Psoas muscle (tissue), 7 donors: ENCODE measurements at regions not wholly inside any gene's neighbourhood (a gene's known extent, or its start where the extent isn't known, plus 50 kb on each side); places are given as distances from the start of the nearest gene placed in this dataset.
A peak's percentile ranks its signal among the peaks of the same experiment; 100 is the strongest.

Experiments
- ATAC-seq, 4 donors: fragments of 200-7000 bp; cut with Tn5 transposase; one replicate each; pipeline ENCODE4 v1.9.1; 2020; ENCODE audit warnings: moderate library complexity in 3 of 4, mild to moderate bottlenecking in 2 of 4
- DNase-seq, 2 donors: peaks; one replicate each; pipeline ENCODE4 v3.0.0-alpha.2; 2020
- H3K27ac ChIP-seq: fragments of 200-600 bp; one replicate; pipeline ENCODE4 v1.8.0; 2022
- H3K27me3 ChIP-seq, 3 donors: fragments of 200-600 bp in 1 of 3; one replicate each; pipeline versions ENCODE4 v1.6.1 to v1.8.0; 2013 to 2022; ENCODE audit warnings: low read length in 2 of 3, mild to moderate bottlenecking in 2 of 3, moderate library complexity in 1 of 3; ENCODE audit not compliant: insufficient read depth in 3 of 3
- H3K36me3 ChIP-seq, 2 donors: fragments of 200-600 bp in 1 of 2; one replicate each; pipeline versions ENCODE4 v1.6.1 to v1.8.0; 2013 to 2022; ENCODE audit warnings: low read depth in 1 of 2, mild to moderate bottlenecking in 1 of 2, moderate library complexity in 1 of 2; ENCODE audit not compliant: insufficient read depth in 1 of 2
- H3K4me1 ChIP-seq: fragments of 200-600 bp; one replicate; pipeline ENCODE4 v1.8.0; 2022
- H3K4me3 ChIP-seq: fragments of 200-600 bp; one replicate; pipeline ENCODE4 v1.8.0; 2022; ENCODE audit warnings: mild to moderate bottlenecking
- H3K9me3 ChIP-seq: fragments of 200-600 bp; one replicate; pipeline ENCODE4 v1.8.0; 2022
- CTCF ChIP-seq: fragments of 200-600 bp; IDR thresholded peaks from one replicate; pipeline ENCODE4 v1.8.0; 2022; ENCODE audit warnings: antibody characterized with exemption
- WGBS, 3 donors: extraction: QIAGEN DNeasy Blood & Tissue Kit; methylation state at CpG; one replicate each; pipeline versions ENCODE4 v1.1.6 to v1.1.7; 2013; 5-methylcytosine and 5-hydroxymethylcytosine counted together
- intact Hi-C, 2 donors: fragments of 100-400 bp; cut with DNase I; formaldehyde crosslinking; loops; one replicate each; pipeline versions ENCODE4 v1.11.0 to v1.14.2; 2022
- donor health status: healthy with polysubstance abuse.
- donor health status: DM: no; HTN: no; CAD: no; lungs with moderate emphysema.
- donor health status: Bipolar disorder and iron deficiency.
- donor health status: healthy.
- donor health status: DM: yes; HTN: yes; CAD: no.
- donor health status: DM: no; HTN: no; CAD: no.
- donor health status: DM: yes; HTN: yes; CAD: no.

GRCh38 chr9:16318516-16319060, 551.9 kb downstream of the BNC2 start:
- intact Hi-C loops: no loop called here
- no peaks in the 10 kb centered on the region for H3K9me3 ChIP-seq
- DNase-seq (no peak), ATAC-seq (no peak)
- no peaks in the 10 kb centered on the region for H3K4me1 ChIP-seq
- TF ChIP-seq CTCF: no peak
- H3K27me3 ChIP-seq: peaks cover 0 to 5% (median 0%) of the 10 kb centered on the region in 3 donors
- no peaks in the 10 kb centered on the region for H3K36me3 ChIP-seq
- H3K27ac ChIP-seq: no peak overlapping the region
- WGBS, 3 donors: 57 to 75% (median 61%) methylated on average over 20 of the region's 20 CpGs
- no peak overlapping the region for H3K4me3 ChIP-seq

GRCh38 chr9:16319646-16320045, 550.8 kb downstream of the BNC2 start:
- Histone ChIP-seq H3K36me3 (no peaks in the 10 kb centered on the region), H3K4me3 (no peak overlapping the region), H3K27me3 (peaks cover 0 to 5% (median 0%) of the 10 kb centered on the region in 3 donors), H3K9me3 (no peaks in the 10 kb centered on the region), H3K4me1 (no peaks in the 10 kb centered on the region), H3K27ac (no peak overlapping the region)
- no peak for ATAC-seq
- 94 to 98% (median 95%) methylated on average over 3 of the region's 3 CpGs for WGBS, 3 donors
- intact Hi-C loops: loop anchor here in 1 of 2 donors (5.0 kb wide), 1 partner anchor 48 kb away; no protein-coding TSS in a partner anchor
- no peak for DNase-seq
- TF ChIP-seq CTCF: no peak

- no peak overlapping the region for H3K4me3 ChIP-seq
- no peak for DNase-seq
- ATAC-seq: no peak
- TF ChIP-seq CTCF: no peak
- intact Hi-C loops: loop anchor here in 1 of 2 donors (5.0 kb wide), 1 partner anchor 47 kb away; no protein-coding TSS in a partner anchor
- H3K4me1 ChIP-seq: no peaks in the 10 kb centered on the region
- no peak overlapping the region for H3K27ac ChIP-seq
- H3K27me3 ChIP-seq: peaks cover 0 to 7% (median 0%) of the 10 kb centered on the region in 3 donors
- no peaks in the 10 kb centered on the region for H3K36me3 ChIP-seq
- 96 to 97% (median 97%) methylated on average over 5 of the region's 5 CpGs for WGBS, 3 donors
- no peaks in the 10 kb centered on the region for H3K9me3 ChIP-seq
These were observed 550.0 kb downstream of the BNC2 start for GRCh38 chr9:16320338-16320902.

- 53 to 69% (median 60%) methylated on average over 7 of the region's 7 CpGs for WGBS, 3 donors
- Histone ChIP-seq H3K9me3 (no peaks in the 10 kb centered on the region), H3K27ac (no peak overlapping the region), H3K27me3 (peaks cover 0 to 7% (median 0%) of the 10 kb centered on the region in 3 donors), H3K4me3 (no peak overlapping the region), H3K36me3 (no peaks in the 10 kb centered on the region), H3K4me1 (no peaks in the 10 kb centered on the region)
- intact Hi-C loops: loop anchor here in 1 of 2 donors (5.0 kb wide), 1 partner anchor 46 kb away; no protein-coding TSS in a partner anchor
- no peak for TF ChIP-seq CTCF
- peak in 3 of 4 donors; percentile 55 to 81 (median 70) for ATAC-seq
- peak in 1 of 2 donors; percentile 46 for DNase-seq
These were observed 548.9 kb downstream of the BNC2 start for GRCh38 chr9:16321461-16322119.
